Fibroblast of lung (primary cell): ENCODE measurements at regions not wholly inside any gene's neighbourhood (a gene's known extent, or its start where the extent isn't known, plus 50 kb on each side); places are given as distances from the start of the nearest gene placed in this dataset.

Source experiments
- DNase-seq, 2 donors: peaks; one replicate each; pipeline versions ENCODE4 v3.0.0 to v3.0.0-alpha.2; 2010; ENCODE audit warnings: low read depth in 2 of 2
- H2AFZ ChIP-seq: 2 replicates; pipeline ENCODE4 v1.5.1; 2012; ENCODE audit warnings: low read length, control low read depth, inconsistent platforms
- H3K27ac ChIP-seq: 2 replicates; pipeline ENCODE4 v1.5.1; 2011; ENCODE audit warnings: low read length, control low read depth; ENCODE audit not compliant: insufficient read depth
- H3K27me3 ChIP-seq: 2 replicates; pipeline ENCODE4 v1.5.1; 2011; ENCODE audit warnings: mild to moderate bottlenecking, low read length; ENCODE audit not compliant: control insufficient read depth, insufficient read depth
- H3K36me3 ChIP-seq: 2 replicates; pipeline ENCODE4 v1.5.1; 2011; ENCODE audit warnings: low read length; ENCODE audit not compliant: control insufficient read depth, insufficient read depth
- H3K4me1 ChIP-seq: 2 replicates; pipeline ENCODE4 v1.5.1; 2011; ENCODE audit warnings: low read length; ENCODE audit not compliant: control insufficient read depth, insufficient read depth; ENCODE audit errors: extremely low read depth
- H3K4me2 ChIP-seq: 2 replicates; pipeline ENCODE4 v1.5.1; 2011; ENCODE audit warnings: low read length, control low read depth; ENCODE audit not compliant: insufficient read depth; ENCODE audit errors: extremely low read depth
- H3K4me3 ChIP-seq, 4 experiments: fragments of 200-600 bp in 1 of 4; sonication (generic) in 1 of 4; replicated peaks in 1 of 4; 2 replicates each; pipeline ENCODE4 v1.5.1; 2011 to 2016; ENCODE audit warnings: low read length in 4 of 4, low read depth in 3 of 4, mild to moderate bottlenecking in 3 of 4, control low read depth in 2 of 4, inconsistent platforms in 1 of 4, mixed read lengths in 1 of 4; ENCODE audit not compliant: insufficient read depth in 1 of 4; ENCODE audit errors: control extremely low read depth in 1 of 4
- H3K79me2 ChIP-seq: 2 replicates; pipeline ENCODE4 v1.5.1; 2012; ENCODE audit warnings: mild to moderate bottlenecking, low read length, inconsistent platforms; ENCODE audit not compliant: control insufficient read depth, insufficient read depth
- H3K9ac ChIP-seq: 2 replicates; pipeline ENCODE4 v1.5.1; 2011; ENCODE audit warnings: mild to moderate bottlenecking, low read length, control low read depth; ENCODE audit not compliant: insufficient read depth
- H3K9me3 ChIP-seq: 2 replicates; pipeline ENCODE4 v1.5.1; 2012; ENCODE audit warnings: low read depth, low read length; ENCODE audit not compliant: control insufficient read depth, insufficient read depth
- H4K20me1 ChIP-seq: 2 replicates; pipeline ENCODE4 v1.5.1; 2011; ENCODE audit warnings: low read length; ENCODE audit not compliant: control insufficient read depth, insufficient read depth; ENCODE audit errors: extremely low read depth
- EZH2 ChIP-seq: IDR thresholded peaks from 2 replicates; pipeline ENCODE4 v1.5.1; 2012; ENCODE audit warnings: low read length, control low read depth, mild to moderate bottlenecking; ENCODE audit errors: missing control alignments
- TF ChIP-seq, protein P1 (sequence below), 2 donors: IDR thresholded peaks in 1 of 2; conservative IDR thresholded peaks in 1 of 2; 1 replicate in 1 of 2; 2 replicates in 1 of 2; pipeline ENCODE4 v1.5.1; 2011 to 2012; ENCODE audit warnings: low read length in 2 of 2, control low read depth in 1 of 2, inconsistent platforms in 1 of 2, low read depth in 1 of 2, mild to moderate bottlenecking in 1 of 2

DNA sequence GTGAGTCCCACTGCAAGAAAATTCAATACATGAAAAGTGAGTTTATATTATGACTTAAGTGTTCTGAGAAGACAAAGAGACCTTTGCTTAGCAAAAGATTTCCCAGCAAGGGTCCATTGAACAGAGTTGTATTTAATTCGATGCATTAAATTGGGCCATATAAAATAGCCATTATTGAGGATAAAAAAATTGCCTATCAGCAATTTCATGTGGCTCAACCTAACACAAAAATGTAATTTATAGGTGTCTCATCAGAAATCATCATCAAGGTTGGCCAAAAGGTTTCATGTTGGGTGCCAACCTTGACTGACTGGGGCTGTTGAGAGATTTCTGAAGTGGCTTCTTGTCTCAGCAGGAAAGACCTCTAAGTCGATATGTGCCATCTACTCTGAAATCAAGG, 84.8 kb upstream of the TOX3 start:
- Histone ChIP-seq H3K27me3 (no peaks in the 10 kb centered on the region), H2AFZ (no peak overlapping the region), H3K9ac (no peak overlapping the region), H4K20me1 (no peaks in the 10 kb centered on the region), H3K4me2 (no peak overlapping the region), H3K36me3 (no peaks in the 10 kb centered on the region), H3K4me3 (no peak overlapping the region), H3K27ac (no peak overlapping the region), H3K79me2 (no peaks in the 10 kb centered on the region), H3K9me3 (no peaks in the 10 kb centered on the region), H3K4me1 (no peaks in the 10 kb centered on the region)
- no peak for DNase-seq
- no peak for TF ChIP-seq EZH2
- TF ChIP-seq, protein P1, sequence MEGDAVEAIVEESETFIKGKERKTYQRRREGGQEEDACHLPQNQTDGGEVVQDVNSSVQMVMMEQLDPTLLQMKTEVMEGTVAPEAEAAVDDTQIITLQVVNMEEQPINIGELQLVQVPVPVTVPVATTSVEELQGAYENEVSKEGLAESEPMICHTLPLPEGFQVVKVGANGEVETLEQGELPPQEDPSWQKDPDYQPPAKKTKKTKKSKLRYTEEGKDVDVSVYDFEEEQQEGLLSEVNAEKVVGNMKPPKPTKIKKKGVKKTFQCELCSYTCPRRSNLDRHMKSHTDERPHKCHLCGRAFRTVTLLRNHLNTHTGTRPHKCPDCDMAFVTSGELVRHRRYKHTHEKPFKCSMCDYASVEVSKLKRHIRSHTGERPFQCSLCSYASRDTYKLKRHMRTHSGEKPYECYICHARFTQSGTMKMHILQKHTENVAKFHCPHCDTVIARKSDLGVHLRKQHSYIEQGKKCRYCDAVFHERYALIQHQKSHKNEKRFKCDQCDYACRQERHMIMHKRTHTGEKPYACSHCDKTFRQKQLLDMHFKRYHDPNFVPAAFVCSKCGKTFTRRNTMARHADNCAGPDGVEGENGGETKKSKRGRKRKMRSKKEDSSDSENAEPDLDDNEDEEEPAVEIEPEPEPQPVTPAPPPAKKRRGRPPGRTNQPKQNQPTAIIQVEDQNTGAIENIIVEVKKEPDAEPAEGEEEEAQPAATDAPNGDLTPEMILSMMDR (conservative IDR thresholded peaks at IDR 0.05 in 1 of 2, IDR thresholded peaks at IDR 0.05 in 1 of 2; ENCODE audit: low read depth in 1 of 2, low read length in 2 of 2) = no peak

DNA sequence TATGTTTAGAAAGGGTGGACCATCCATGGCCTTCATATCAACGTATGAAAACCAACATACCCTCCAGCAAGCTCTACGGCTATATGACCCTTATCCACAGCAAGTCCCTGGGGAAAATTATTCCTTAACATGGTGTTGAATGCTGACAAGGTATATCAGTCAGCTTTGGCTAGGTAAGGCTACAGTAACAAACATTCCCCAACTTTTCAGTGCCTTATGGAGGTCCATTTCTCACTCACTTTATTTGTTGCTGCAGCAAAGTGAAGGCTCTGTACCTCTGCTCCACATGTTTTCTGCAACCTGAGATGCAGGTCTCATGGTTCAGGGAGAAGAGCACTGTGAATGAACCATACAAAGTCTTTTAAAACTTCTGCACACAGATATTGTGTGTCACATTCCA, 83.8 kb upstream of the TOX3 start:
- no peaks in the 10 kb centered on the region for H3K4me1 ChIP-seq
- H4K20me1 ChIP-seq = no peaks in the 10 kb centered on the region
- H3K79me2 ChIP-seq = no peaks in the 10 kb centered on the region
- TF ChIP-seq, protein P1 (conservative IDR thresholded peaks at IDR 0.05 in 1 of 2, IDR thresholded peaks at IDR 0.05 in 1 of 2; ENCODE audit: low read depth in 1 of 2, low read length in 2 of 2) = no peak
- TF ChIP-seq EZH2 = no peak
- H3K27me3 ChIP-seq = no peaks in the 10 kb centered on the region
- H3K4me3 ChIP-seq = no peak overlapping the region
- no peak overlapping the region for H3K27ac ChIP-seq
- H3K4me2 ChIP-seq = no peak overlapping the region
- no peaks in the 10 kb centered on the region for H3K36me3 ChIP-seq
- H3K9ac ChIP-seq = no peak overlapping the region
- DNase-seq = no peak
- no peak overlapping the region for H2AFZ ChIP-seq
- no peaks in the 10 kb centered on the region for H3K9me3 ChIP-seq

DNA sequence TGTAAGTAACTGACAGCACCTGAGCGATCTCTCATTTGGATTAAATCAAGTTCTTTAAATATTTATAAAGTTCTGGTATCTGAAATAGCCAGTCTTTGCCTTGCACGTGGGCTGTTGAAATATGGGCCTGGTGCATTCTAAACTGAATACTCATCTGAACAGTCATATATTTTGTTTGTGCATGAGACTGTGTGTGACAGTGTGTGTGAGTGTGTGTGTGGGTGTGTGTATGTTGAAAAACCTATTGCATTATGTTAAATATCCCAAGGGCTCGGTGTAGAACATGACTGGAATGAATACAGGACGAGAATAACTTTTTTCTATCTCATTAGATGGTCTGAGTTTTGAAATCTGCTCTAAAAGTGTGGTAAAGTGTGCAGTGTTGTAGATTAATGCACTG, 82.4 kb upstream of the TOX3 start:
- Histone ChIP-seq H3K9me3 (no peaks in the 10 kb centered on the region), H3K9ac (no peak overlapping the region), H3K4me1 (no peaks in the 10 kb centered on the region), H4K20me1 (no peaks in the 10 kb centered on the region), H3K27me3 (no peaks in the 10 kb centered on the region), H3K27ac (no peak overlapping the region), H3K79me2 (no peaks in the 10 kb centered on the region), H3K36me3 (no peaks in the 10 kb centered on the region), H3K4me3 (no peak overlapping the region), H2AFZ (no peak overlapping the region), H3K4me2 (no peak overlapping the region)
- TF ChIP-seq, protein P1 (conservative IDR thresholded peaks at IDR 0.05 in 1 of 2, IDR thresholded peaks at IDR 0.05 in 1 of 2; ENCODE audit: low read depth in 1 of 2, low read length in 2 of 2) = no peak
- no peak for TF ChIP-seq EZH2
- DNase-seq = peak in 1 of 2 donors; percentile 1
